ENCODE measurements at regions not wholly inside any gene's neighbourhood (a gene's known extent, or its start where the extent isn't known, plus 50 kb on each side); places are given as distances from the start of the nearest gene placed in this dataset.

- POLR2A ChIA-PET, result no interaction called here
- CTCF ChIA-PET (ENCODE audit: unreplicated experiment), result no interaction called here
- Histone ChIP-seq H3K4me3 (ENCODE audit: low read depth, low read length, poor library complexity, severe bottlenecking) (no peak overlapping the region), H3K36me3 (ENCODE audit: insufficient read depth, low read length) (no peaks in the 10 kb centered on the region), H3K4me1 (ENCODE audit: insufficient read depth, low read length, poor library complexity, severe bottlenecking) (no peaks in the 10 kb centered on the region), H3K9me2 (ENCODE audit: insufficient read depth, low read length) (no peaks in the 10 kb centered on the region), H3K9me3 (ENCODE audit: low read length) (no peaks in the 10 kb centered on the region), H4K20me1 (ENCODE audit: insufficient read depth, low read length) (no peaks in the 10 kb centered on the region), H2AFZ (ENCODE audit: low read length) (no peak overlapping the region), H3K4me2 (ENCODE audit: low read length) (no peak overlapping the region), H3K79me2 (ENCODE audit: insufficient read depth, low read depth, low read length) (no peaks in the 10 kb centered on the region), H3K27ac (ENCODE audit: low read depth, low read length, poor library complexity, severe bottlenecking) (no peak overlapping the region)
- TF ChIP-seq EZH2phosphoT487 (IDR thresholded peaks at IDR 0.05; ENCODE audit: borderline replicate concordance, low read depth, low read length) (no peak), CTCF (conservative IDR thresholded peaks at IDR 0.05; ENCODE audit: low read length) (no peak)
- DNase-seq (ENCODE audit: low spot score), result no peak
- no TSS peak for BruUV-seq (replicated peaks)
- intact Hi-C loops (cut with micrococcal nuclease; ENCODE audit: unreplicated experiment), result no loop called here
These were observed 71.3 kb upstream of the NYAP2 start for GRCh38 chr2:225328192-225328591.

- Histone ChIP-seq H3K4me2 (ENCODE audit: low read length) (no peak overlapping the region), H2AFZ (ENCODE audit: low read length) (no peak overlapping the region), H4K20me1 (ENCODE audit: insufficient read depth, low read length) (no peaks in the 10 kb centered on the region), H3K36me3 (ENCODE audit: insufficient read depth, low read length) (no peaks in the 10 kb centered on the region), H3K9me2 (ENCODE audit: insufficient read depth, low read length) (no peaks in the 10 kb centered on the region), H3K4me1 (ENCODE audit: insufficient read depth, low read length, poor library complexity, severe bottlenecking) (no peaks in the 10 kb centered on the region), H3K79me2 (ENCODE audit: insufficient read depth, low read depth, low read length) (no peaks in the 10 kb centered on the region), H3K4me3 (ENCODE audit: low read depth, low read length, poor library complexity, severe bottlenecking) (no peak overlapping the region), H3K27ac (ENCODE audit: low read depth, low read length, poor library complexity, severe bottlenecking) (no peak overlapping the region), H3K9me3 (ENCODE audit: low read length) (no peaks in the 10 kb centered on the region)
- TF ChIP-seq EZH2phosphoT487 (IDR thresholded peaks at IDR 0.05; ENCODE audit: borderline replicate concordance, low read depth, low read length) (no peak), CTCF (conservative IDR thresholded peaks at IDR 0.05; ENCODE audit: low read length) (no peak)
- BruUV-seq (replicated peaks), result no TSS peak
- ChIA-PET CTCF (ENCODE audit: unreplicated experiment) (no interaction called here), POLR2A (no interaction called here)
- intact Hi-C loops (cut with micrococcal nuclease; ENCODE audit: unreplicated experiment), result no loop called here
- no peak for DNase-seq (ENCODE audit: low spot score)
These were observed 72.5 kb upstream of the NYAP2 start for GRCh38 chr2:225326969-225327368.

GRCh38 chr2:225319872-225320271 is 79.6 kb upstream of the NYAP2 start:
- Histone ChIP-seq H3K27ac (ENCODE audit: low read depth, low read length, poor library complexity, severe bottlenecking) (no peak overlapping the region), H3K9me3 (ENCODE audit: low read length) (0 out of 2 replicates have a peak, but pooled peaks cover 16% of the 10 kb centered on the region), H3K36me3 (ENCODE audit: insufficient read depth, low read length) (no peaks in the 10 kb centered on the region), H3K4me2 (ENCODE audit: low read length) (no peak overlapping the region), H3K9me2 (ENCODE audit: insufficient read depth, low read length) (no peaks in the 10 kb centered on the region), H2AFZ (ENCODE audit: low read length) (no peak overlapping the region), H3K4me3 (ENCODE audit: low read depth, low read length, poor library complexity, severe bottlenecking) (no peak overlapping the region), H3K79me2 (ENCODE audit: insufficient read depth, low read depth, low read length) (no peaks in the 10 kb centered on the region), H4K20me1 (ENCODE audit: insufficient read depth, low read length) (no peaks in the 10 kb centered on the region), H3K4me1 (ENCODE audit: insufficient read depth, low read length, poor library complexity, severe bottlenecking) (no peaks in the 10 kb centered on the region)
- intact Hi-C loops (cut with micrococcal nuclease; ENCODE audit: unreplicated experiment), result no loop called here
- CTCF ChIA-PET (ENCODE audit: unreplicated experiment), result no interaction called here
- no TSS peak for BruUV-seq (replicated peaks)
- DNase-seq (ENCODE audit: low spot score), result no peak
- POLR2A ChIA-PET, result interaction anchor here (1.6 kb wide), 2 partner anchors 12 to 13 kb away, joined by 3 to 4 read pairs; no protein-coding TSS in a partner anchor
- TF ChIP-seq EZH2phosphoT487 (IDR thresholded peaks at IDR 0.05; ENCODE audit: borderline replicate concordance, low read depth, low read length) (no peak), CTCF (conservative IDR thresholded peaks at IDR 0.05; ENCODE audit: low read length) (no peak)

Measured in OCI-LY7 (cell line).